ENCODE measurements at regions not wholly inside any gene's neighbourhood (a gene's known extent, or its start where the extent isn't known, plus 50 kb on each side); places are given as distances from the start of the nearest gene placed in this dataset.

GRCh38 chr12:77615332-77615731 is 215.4 kb upstream of the NAV3 start:
- TF ChIP-seq CTCF (IDR thresholded peaks at IDR 0.05; ENCODE audit: low read length, missing control alignments) = peak; percentile 40
- peak; percentile 17 for DNase-seq (ENCODE audit: low read depth)
- H3K4me3 ChIP-seq (replicated peaks; ENCODE audit: low read depth, low read length) = no peak overlapping the region

GRCh38 chr12:77613411-77613810 is 217.3 kb upstream of the NAV3 start:
- no peak for TF ChIP-seq CTCF (IDR thresholded peaks at IDR 0.05; ENCODE audit: low read length, missing control alignments)
- no peak overlapping the region for H3K4me3 ChIP-seq (replicated peaks; ENCODE audit: low read depth, low read length)
- no peak for DNase-seq (ENCODE audit: low read depth)

- TF ChIP-seq CTCF (IDR thresholded peaks at IDR 0.05; ENCODE audit: low read length, missing control alignments) = no peak
- no peak overlapping the region for H3K4me3 ChIP-seq (replicated peaks; ENCODE audit: low read depth, low read length)
Measured at GRCh38 chr12:77610446-77610845, 220.2 kb upstream of the NAV3 start.

GRCh38 chr12:77609016-77609415 is 221.7 kb upstream of the NAV3 start:
- H3K4me3 ChIP-seq (replicated peaks; ENCODE audit: low read depth, low read length) = no peak overlapping the region
- TF ChIP-seq CTCF (IDR thresholded peaks at IDR 0.05; ENCODE audit: low read length, missing control alignments) = no peak
- DNase-seq (ENCODE audit: low read depth) = no peak

More at GRCh38 chr12:77610446-77610845, 220.2 kb upstream of the NAV3 start:
- no peak for DNase-seq (ENCODE audit: low read depth)

GRCh38 chr12:77608271-77608824 is 222.3 kb upstream of the NAV3 start:
- H3K4me3 ChIP-seq (replicated peaks; ENCODE audit: low read depth, low read length) = no peak overlapping the region
- no peak for TF ChIP-seq CTCF (IDR thresholded peaks at IDR 0.05; ENCODE audit: low read length, missing control alignments)
- DNase-seq (ENCODE audit: low read depth) = no peak

GRCh38 chr12:77606348-77606747 is 224.3 kb upstream of the NAV3 start:
- H3K4me3 ChIP-seq (replicated peaks; ENCODE audit: low read depth, low read length) = no peak overlapping the region
- no peak for TF ChIP-seq CTCF (IDR thresholded peaks at IDR 0.05; ENCODE audit: low read length, missing control alignments)
- no peak for DNase-seq (ENCODE audit: low read depth)

GRCh38 chr12:77603946-77604345 is 226.7 kb upstream of the NAV3 start:
- DNase-seq (ENCODE audit: low read depth) = no peak
- H3K4me3 ChIP-seq (replicated peaks; ENCODE audit: low read depth, low read length) = no peak overlapping the region
- no peak for TF ChIP-seq CTCF (IDR thresholded peaks at IDR 0.05; ENCODE audit: low read length, missing control alignments)

Data from fibroblast of pulmonary artery (primary cell).